ENCODE measurements at regions not wholly inside any gene's neighbourhood (a gene's known extent, or its start where the extent isn't known, plus 50 kb on each side); places are given as distances from the start of the nearest gene placed in this dataset.

DNA sequence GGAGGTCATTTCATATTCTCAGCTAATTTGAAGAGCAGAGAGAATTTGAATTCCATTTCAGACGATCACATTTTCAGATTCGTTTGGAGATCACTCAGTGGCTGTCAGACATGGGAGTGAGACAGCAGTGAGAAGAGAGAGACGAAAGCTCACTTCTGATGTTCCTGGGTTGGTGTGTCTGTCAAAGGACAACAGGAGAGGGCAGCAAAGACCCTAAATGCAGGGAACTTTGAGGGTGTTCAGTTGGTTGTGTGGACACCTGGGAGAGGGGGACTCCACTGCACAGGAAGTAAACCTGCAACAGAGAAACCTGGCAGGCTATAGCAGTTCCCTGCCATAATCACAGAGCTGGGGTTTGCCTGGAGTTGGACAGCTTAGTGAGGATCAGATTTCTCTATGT lies 675.1 kb downstream of the SQOR start:
- Histone ChIP-seq H3K9me3 (ENCODE audit: low read length) (no peaks in the 10 kb centered on the region), H3K36me3 (ENCODE audit: insufficient read depth, low read length) (no peaks in the 10 kb centered on the region), H3F3A (ENCODE audit: insufficient read depth, low read length) (no peaks in the 10 kb centered on the region), H4K20me1 (ENCODE audit: insufficient read depth, low read length) (no peaks in the 10 kb centered on the region), H3K27me3 (ENCODE audit: insufficient read depth, low read length) (no peaks in the 10 kb centered on the region), H3K27ac (ENCODE audit: low read depth, low read length, poor library complexity, severe bottlenecking) (no peak overlapping the region), H3K9me2 (ENCODE audit: low read depth, low read length) (no peaks in the 10 kb centered on the region), H2AFZ (ENCODE audit: low read length) (no peak overlapping the region), H3K79me2 (ENCODE audit: insufficient read depth, low read length) (no peaks in the 10 kb centered on the region), H3K4me3 (ENCODE audit: low read depth, low read length, poor library complexity, severe bottlenecking) (no peak overlapping the region), H3K4me2 (ENCODE audit: low read length) (no peak overlapping the region), H3K4me1 (ENCODE audit: insufficient read depth, low read length, severe bottlenecking) (no peaks in the 10 kb centered on the region), H3K9ac (ENCODE audit: low read length) (no peak overlapping the region)
- TF ChIP-seq, protein P1, sequence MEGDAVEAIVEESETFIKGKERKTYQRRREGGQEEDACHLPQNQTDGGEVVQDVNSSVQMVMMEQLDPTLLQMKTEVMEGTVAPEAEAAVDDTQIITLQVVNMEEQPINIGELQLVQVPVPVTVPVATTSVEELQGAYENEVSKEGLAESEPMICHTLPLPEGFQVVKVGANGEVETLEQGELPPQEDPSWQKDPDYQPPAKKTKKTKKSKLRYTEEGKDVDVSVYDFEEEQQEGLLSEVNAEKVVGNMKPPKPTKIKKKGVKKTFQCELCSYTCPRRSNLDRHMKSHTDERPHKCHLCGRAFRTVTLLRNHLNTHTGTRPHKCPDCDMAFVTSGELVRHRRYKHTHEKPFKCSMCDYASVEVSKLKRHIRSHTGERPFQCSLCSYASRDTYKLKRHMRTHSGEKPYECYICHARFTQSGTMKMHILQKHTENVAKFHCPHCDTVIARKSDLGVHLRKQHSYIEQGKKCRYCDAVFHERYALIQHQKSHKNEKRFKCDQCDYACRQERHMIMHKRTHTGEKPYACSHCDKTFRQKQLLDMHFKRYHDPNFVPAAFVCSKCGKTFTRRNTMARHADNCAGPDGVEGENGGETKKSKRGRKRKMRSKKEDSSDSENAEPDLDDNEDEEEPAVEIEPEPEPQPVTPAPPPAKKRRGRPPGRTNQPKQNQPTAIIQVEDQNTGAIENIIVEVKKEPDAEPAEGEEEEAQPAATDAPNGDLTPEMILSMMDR (IDR thresholded peaks at IDR 0.05; ENCODE audit: low read length) = no peak
- TF ChIP-seq EZH2 (IDR thresholded peaks at IDR 0.05; ENCODE audit: borderline replicate concordance, low read length) = no peak

DNA sequence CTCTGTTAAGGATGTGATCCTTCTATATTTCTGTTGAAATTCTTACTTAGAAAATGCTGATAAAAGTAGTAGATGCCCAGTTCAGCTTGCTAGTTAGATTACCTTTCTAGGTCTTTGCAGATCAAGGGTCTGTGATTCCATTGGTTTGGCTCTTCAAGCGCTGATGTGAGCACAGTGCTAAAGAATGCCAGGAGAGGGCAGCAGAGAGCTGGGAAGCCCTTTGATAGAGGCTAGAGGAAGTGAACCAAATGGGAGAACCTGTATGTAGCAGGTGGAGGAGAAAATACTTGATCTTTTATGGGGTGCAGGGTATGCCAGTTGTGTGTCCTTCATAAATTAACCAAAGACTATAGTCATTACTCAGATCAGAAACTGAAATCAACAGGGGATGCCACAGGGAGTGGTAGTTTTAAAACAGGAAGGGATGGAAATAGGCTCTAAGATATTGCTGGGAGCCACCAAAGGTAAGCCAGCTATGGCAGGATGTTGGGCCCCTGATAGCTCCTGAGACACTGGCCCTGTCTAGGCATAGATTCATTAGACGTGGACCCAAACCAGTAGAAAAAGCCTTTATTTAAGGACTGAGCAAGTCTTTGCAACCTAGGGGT lies 677.4 kb downstream of the SQOR start:
- no peaks in the 10 kb centered on the region for H4K20me1 ChIP-seq (ENCODE audit: insufficient read depth, low read length)
- no peak overlapping the region for H3K4me3 ChIP-seq (ENCODE audit: low read depth, low read length, poor library complexity, severe bottlenecking)
- H3F3A ChIP-seq (ENCODE audit: insufficient read depth, low read length) = no peaks in the 10 kb centered on the region
- H3K27ac ChIP-seq (ENCODE audit: low read depth, low read length, poor library complexity, severe bottlenecking) = no peak overlapping the region
- H3K4me1 ChIP-seq (ENCODE audit: insufficient read depth, low read length, severe bottlenecking) = no peaks in the 10 kb centered on the region
- no peak overlapping the region for H3K9ac ChIP-seq (ENCODE audit: low read length)
- H3K27me3 ChIP-seq (ENCODE audit: insufficient read depth, low read length) = no peaks in the 10 kb centered on the region
- no peaks in the 10 kb centered on the region for H3K79me2 ChIP-seq (ENCODE audit: insufficient read depth, low read length)
- H3K9me2 ChIP-seq (ENCODE audit: low read depth, low read length) = no peaks in the 10 kb centered on the region
- no peaks in the 10 kb centered on the region for H3K9me3 ChIP-seq (ENCODE audit: low read length)
- no peak overlapping the region for H3K4me2 ChIP-seq (ENCODE audit: low read length)
- no peaks in the 10 kb centered on the region for H3K36me3 ChIP-seq (ENCODE audit: insufficient read depth, low read length)
- no peak for TF ChIP-seq EZH2 (IDR thresholded peaks at IDR 0.05; ENCODE audit: borderline replicate concordance, low read length)
- TF ChIP-seq, protein P1 (IDR thresholded peaks at IDR 0.05; ENCODE audit: low read length) = peak; percentile 86
- no peak overlapping the region for H2AFZ ChIP-seq (ENCODE audit: low read length)

DNA sequence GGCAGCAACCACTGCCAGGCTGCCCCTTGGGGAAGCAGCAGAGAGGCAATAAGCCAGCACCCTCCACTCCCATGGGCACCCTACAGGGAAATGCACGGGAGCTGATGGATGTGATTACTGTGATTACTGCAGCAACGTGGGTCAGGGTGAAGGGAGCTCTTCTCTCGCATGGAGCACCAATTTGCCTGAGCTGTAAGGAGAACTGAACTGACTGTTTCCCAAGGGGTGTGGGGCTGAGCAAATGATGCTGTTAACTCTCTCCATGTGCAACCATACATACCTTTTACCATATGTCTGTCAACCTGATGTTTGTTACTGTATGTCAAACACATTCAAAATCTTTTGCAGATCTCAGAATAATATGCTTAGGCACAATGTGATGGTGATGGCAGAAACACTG lies 680.6 kb downstream of the SQOR start:
- no peaks in the 10 kb centered on the region for H3K27me3 ChIP-seq (ENCODE audit: insufficient read depth, low read length)
- TF ChIP-seq, protein P1 (IDR thresholded peaks at IDR 0.05; ENCODE audit: low read length) = no peak
- no peak for TF ChIP-seq EZH2 (IDR thresholded peaks at IDR 0.05; ENCODE audit: borderline replicate concordance, low read length)

More for the DNA sequence above, 680.6 kb downstream of the SQOR start:
- no peak overlapping the region for H3K4me2 ChIP-seq (ENCODE audit: low read length)
- no peaks in the 10 kb centered on the region for H4K20me1 ChIP-seq (ENCODE audit: insufficient read depth, low read length)
- H3K27ac ChIP-seq (ENCODE audit: low read depth, low read length, poor library complexity, severe bottlenecking) = no peak overlapping the region
- H3F3A ChIP-seq (ENCODE audit: insufficient read depth, low read length) = no peaks in the 10 kb centered on the region
- no peaks in the 10 kb centered on the region for H3K9me3 ChIP-seq (ENCODE audit: low read length)
- no peak overlapping the region for H3K4me3 ChIP-seq (ENCODE audit: low read depth, low read length, poor library complexity, severe bottlenecking)
- H3K79me2 ChIP-seq (ENCODE audit: insufficient read depth, low read length) = no peaks in the 10 kb centered on the region
- H3K36me3 ChIP-seq (ENCODE audit: insufficient read depth, low read length) = no peaks in the 10 kb centered on the region
- H3K9me2 ChIP-seq (ENCODE audit: low read depth, low read length) = no peaks in the 10 kb centered on the region
- H3K4me1 ChIP-seq (ENCODE audit: insufficient read depth, low read length, severe bottlenecking) = no peaks in the 10 kb centered on the region
- H2AFZ ChIP-seq (ENCODE audit: low read length) = no peak overlapping the region
- H3K9ac ChIP-seq (ENCODE audit: low read length) = no peak overlapping the region
